GM12864 (cell line): ENCODE measurements at regions not wholly inside any gene's neighbourhood (a gene's known extent, or its start where the extent isn't known, plus 50 kb on each side); places are given as distances from the start of the nearest gene placed in this dataset.

ENCODE experiments used
- DNase-seq: peaks from one replicate; pipeline ENCODE4 v3.0.0-alpha.2; 2011; ENCODE audit warnings: low read depth
- H3K4me3 ChIP-seq: 2 replicates; pipeline ENCODE4 v1.5.1; 2011; ENCODE audit warnings: mild to moderate bottlenecking, low read depth, low read length, control low read depth
- CTCF ChIP-seq: IDR thresholded peaks from 2 replicates; pipeline ENCODE4 v1.5.1; 2011; ENCODE audit warnings: low read depth, mild to moderate bottlenecking, moderate library complexity, low read length, control low read depth, inconsistent platforms; ENCODE audit errors: missing control alignments

GRCh38 chr3:8198605-8199004, 303.0 kb upstream of the LMCD1 start:
- TF ChIP-seq CTCF: no peak
- no peak for DNase-seq

GRCh38 chr3:8200996-8201395, 300.6 kb upstream of the LMCD1 start:
- no peak overlapping the region for H3K4me3 ChIP-seq
- TF ChIP-seq CTCF: no peak
- no peak for DNase-seq

More at GRCh38 chr3:8198605-8199004, 303.0 kb upstream of the LMCD1 start:
- no peak overlapping the region for H3K4me3 ChIP-seq

GRCh38 chr3:8201886-8202285, 299.7 kb upstream of the LMCD1 start:
- DNase-seq: no peak

GRCh38 chr3:8204331-8204730, 297.3 kb upstream of the LMCD1 start:
- no peak overlapping the region for H3K4me3 ChIP-seq
- TF ChIP-seq CTCF: no peak
- DNase-seq: no peak

More at GRCh38 chr3:8201886-8202285, 299.7 kb upstream of the LMCD1 start:
- no peak for TF ChIP-seq CTCF
- H3K4me3 ChIP-seq: no peak overlapping the region

- no peak for TF ChIP-seq CTCF
- H3K4me3 ChIP-seq: no peak overlapping the region
- DNase-seq: no peak
Observed at GRCh38 chr3:8204853-8205650, 296.6 kb upstream of the LMCD1 start.

GRCh38 chr3:8205881-8206280, 295.7 kb upstream of the LMCD1 start:
- DNase-seq: no peak
- no peak for TF ChIP-seq CTCF

More at GRCh38 chr3:8205881-8206280, 295.7 kb upstream of the LMCD1 start:
- no peak overlapping the region for H3K4me3 ChIP-seq
